HG02610 (cell line): ENCODE measurements at regions not wholly inside any gene's neighbourhood (a gene's known extent, or its start where the extent isn't known, plus 50 kb on each side); places are given as distances from the start of the nearest gene placed in this dataset.

Experiments used
- ATAC-seq: cut with Tn5 transposase; IDR thresholded peaks from one replicate; pipeline ENCODE4 v1.9.1; 2021; ENCODE audit warnings: mild to moderate bottlenecking, moderate library complexity; ENCODE audit not compliant: unreplicated experiment

GRCh38 chr5:117060099-117060498 is 485.5 kb upstream of the SEMA6A start:
- ATAC-seq = no peak

GRCh38 chr5:117058740-117059139 is 484.1 kb upstream of the SEMA6A start:
- ATAC-seq = no peak

- ATAC-seq = no peak
These were observed 480.9 kb upstream of the SEMA6A start for GRCh38 chr5:117055517-117055916.

- no peak for ATAC-seq
These were observed 480.3 kb upstream of the SEMA6A start for GRCh38 chr5:117054911-117055310.

DNA sequence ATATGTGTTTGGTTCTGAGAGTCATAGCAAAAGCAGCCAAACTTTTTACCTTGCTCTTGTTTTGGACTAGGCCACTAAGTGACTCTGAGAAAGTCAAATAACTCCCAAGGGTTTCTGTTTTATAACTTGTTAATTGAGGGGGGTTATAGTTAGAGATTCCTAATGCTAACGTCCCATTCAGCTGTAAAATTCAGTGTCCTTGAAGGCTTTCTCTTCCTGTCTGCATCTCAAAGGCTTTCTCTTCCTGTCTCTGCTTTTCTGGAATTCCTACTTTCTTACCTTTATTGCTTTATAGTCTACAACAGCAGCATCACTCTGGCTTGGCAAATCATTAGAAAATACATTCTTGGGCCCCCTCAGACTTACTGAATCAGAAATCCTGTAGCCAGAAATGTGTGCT is 479.5 kb upstream of the SEMA6A start:
- no peak for ATAC-seq

DNA sequence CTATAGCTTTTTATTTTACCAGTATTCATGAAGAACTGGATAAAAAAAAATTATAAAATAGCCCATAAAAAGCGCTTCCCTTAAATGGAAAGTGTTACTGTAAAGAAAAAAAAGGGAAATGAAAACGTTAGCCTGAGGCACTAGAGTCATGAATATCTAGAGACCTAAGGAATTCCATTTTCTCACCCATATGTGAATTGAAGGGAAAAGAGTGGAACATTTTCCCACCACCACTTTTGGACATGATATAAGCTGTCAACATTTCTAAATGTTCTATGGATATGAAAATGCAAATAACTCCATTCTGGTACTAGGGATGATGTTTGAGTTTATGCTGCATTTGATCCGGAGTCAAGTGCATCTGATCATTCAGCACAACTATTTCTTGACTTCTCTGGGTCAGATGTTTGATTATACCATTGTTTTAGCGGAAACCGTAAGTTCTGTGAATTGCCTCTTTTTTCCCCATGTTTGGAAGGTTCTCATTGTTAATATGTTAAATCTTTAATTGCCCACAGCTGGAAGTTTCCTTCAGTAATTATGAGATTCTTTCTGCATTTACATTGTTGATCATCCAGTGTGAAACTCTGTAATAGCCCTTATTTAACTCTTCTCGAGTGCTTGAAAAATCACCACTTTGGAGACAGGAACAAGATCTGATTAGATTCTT is 467.4 kb upstream of the SEMA6A start:
- no peak for ATAC-seq

- ATAC-seq = no peak
These were observed 464.4 kb upstream of the SEMA6A start for GRCh38 chr5:117039035-117039434.

DNA sequence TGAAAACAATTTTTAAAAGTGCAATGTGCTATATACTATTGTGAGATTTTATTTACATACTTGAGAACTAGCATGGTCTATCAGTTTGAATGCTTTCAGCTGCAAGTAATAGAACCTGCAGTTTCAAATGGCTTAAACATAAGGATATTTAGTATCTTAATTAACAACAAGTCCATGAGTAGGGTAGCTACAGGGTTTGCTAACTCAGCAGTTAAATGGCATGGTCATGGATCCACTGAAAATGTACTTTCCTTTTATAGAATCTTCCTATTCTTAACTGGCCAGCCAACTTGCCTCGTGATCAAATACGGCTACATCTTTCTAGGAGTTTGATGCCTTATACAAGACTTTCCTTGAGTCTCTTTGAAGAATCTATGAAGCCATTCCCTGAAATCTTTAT is 452.8 kb upstream of the SEMA6A start:
- ATAC-seq = no peak

DNA sequence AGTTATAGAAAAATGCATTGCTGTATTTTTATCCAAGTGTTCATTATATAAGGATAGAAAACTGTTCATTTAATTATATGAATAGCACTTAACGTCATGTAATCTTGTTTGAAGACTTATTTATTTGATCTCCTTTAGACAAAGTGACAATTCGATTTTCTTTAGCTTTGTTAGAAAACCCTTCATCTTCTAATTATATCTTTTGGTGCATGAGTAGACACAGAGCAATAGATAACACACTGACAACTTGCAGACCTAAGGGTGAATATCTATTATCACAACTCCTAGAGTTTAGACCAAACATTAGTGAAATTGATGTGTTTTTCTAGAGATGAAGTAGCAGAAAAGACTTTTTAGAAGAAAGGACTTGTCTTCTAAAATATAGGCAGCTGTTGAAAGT is 446.4 kb upstream of the SEMA6A start:
- ATAC-seq = no peak

GRCh38 chr5:117013280-117013877 is 438.8 kb upstream of the SEMA6A start:
- no peak for ATAC-seq

DNA sequence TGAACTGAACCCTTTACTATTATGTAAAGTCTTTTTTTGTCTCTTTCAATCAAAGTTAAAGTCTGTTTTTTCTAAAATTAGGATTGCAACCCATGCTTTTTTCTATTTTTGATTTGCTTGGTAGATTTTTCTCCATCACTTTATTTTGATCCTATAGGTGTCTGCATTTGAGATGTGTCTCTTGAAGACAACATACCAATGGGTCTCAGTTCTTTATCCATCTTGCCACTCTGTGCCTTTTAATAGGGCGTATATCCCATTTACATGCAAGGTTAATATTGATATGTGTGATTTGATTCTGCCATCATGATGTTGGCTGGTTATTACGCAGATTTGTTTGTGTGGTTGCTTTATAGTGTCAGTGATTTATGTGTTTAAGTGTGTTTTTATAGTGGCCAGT is 436.0 kb upstream of the SEMA6A start:
- no peak for ATAC-seq

- no peak for ATAC-seq
These were observed 423.4 kb upstream of the SEMA6A start for GRCh38 chr5:116998024-116998423.

- no peak for ATAC-seq
These were observed 418.1 kb upstream of the SEMA6A start for GRCh38 chr5:116992681-116993080.

GRCh38 chr5:116989995-116990394 is 415.4 kb upstream of the SEMA6A start:
- no peak for ATAC-seq

- ATAC-seq = no peak
These were observed 407.4 kb upstream of the SEMA6A start for GRCh38 chr5:116982035-116982434.

GRCh38 chr5:116980581-116980980 is 406.0 kb upstream of the SEMA6A start:
- ATAC-seq = no peak

DNA sequence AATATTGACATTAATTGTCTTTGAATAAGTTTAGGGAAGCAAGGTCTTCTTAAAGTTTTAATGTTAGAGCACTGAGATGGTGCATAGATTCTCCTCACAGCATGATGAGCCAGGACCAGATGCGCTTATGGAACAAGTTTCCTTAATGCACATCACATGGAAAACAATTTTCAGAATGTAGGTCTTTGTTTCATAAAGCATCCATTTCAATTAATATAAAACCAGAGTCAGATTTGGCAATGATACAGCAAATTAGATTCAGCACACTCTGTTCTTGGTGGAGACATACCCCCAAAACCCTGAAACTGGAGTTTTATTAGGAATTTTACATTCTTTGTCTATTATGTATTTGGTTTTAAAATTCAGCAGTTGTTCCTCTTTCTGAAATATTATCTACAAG is 402.1 kb upstream of the SEMA6A start:
- no peak for ATAC-seq

GRCh38 chr5:116971131-116971530 is 396.5 kb upstream of the SEMA6A start:
- ATAC-seq = no peak

GRCh38 chr5:116970318-116970717 is 395.7 kb upstream of the SEMA6A start:
- no peak for ATAC-seq

- ATAC-seq = no peak
These were observed 389.8 kb upstream of the SEMA6A start for GRCh38 chr5:116964438-116964837.

DNA sequence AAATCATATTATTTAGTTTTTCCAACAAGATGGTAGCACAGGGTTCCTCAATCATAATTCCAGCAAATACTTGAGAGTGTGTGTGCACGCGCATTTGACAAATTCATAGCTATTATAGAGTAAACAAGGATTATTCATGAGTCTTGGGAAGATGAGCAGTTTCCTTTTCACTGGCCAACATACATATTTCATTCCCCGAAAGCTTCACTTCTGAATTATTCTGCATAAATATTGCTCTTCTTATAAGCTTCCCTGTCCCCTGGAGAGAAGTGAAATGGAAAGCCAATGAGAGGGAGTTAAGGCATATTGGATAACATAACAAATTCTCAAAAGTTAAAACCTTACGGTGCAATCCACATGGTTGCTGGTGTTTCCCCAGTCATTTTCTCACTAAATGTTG is 386.4 kb upstream of the SEMA6A start:
- ATAC-seq = no peak

- no peak for ATAC-seq
These were observed 385.2 kb upstream of the SEMA6A start for GRCh38 chr5:116959843-116960242.
